ENCODE measurements at regions not wholly inside any gene's neighbourhood (a gene's known extent, or its start where the extent isn't known, plus 50 kb on each side); places are given as distances from the start of the nearest gene placed in this dataset.

DNA sequence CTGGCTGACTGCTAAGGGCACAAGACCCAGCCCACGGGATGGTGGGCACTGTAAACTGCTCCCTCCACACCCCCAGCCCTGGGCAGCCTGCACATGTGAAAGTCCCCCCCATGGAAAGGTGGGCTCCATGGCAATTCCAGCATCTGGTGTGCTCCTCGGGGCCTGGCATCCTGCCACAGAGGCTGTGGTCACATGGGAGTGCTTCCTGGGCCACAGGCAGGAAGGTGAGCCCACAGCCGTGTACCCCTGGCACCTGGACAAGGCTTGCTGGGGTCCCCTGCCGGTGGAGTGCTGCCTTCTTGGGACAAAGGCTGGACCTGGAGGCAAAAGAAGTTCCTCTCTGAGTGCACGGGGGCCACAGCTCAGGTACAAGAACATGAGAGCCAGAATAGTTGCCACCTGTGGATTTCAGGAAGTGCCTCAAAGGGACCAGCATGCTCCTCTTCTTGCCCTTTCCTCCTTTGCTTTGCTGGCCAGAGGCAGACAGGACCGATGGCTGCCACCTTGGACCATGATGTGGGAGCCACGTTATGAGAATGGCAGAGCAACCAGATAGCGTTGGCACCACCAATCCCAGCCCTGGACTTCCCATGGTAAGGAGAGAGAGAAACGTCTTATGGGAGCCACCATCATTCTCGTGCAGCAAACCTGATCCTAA is 120.2 kb upstream of the MLN start:
- H3K36me3 ChIP-seq: no peaks in the 10 kb centered on the region
- no peaks in the 10 kb centered on the region for H3K4me1 ChIP-seq (replicated peaks)
- H3K27ac ChIP-seq: no peak overlapping the region
- H3K27me3 ChIP-seq (replicated peaks): no peaks in the 10 kb centered on the region
- no peak overlapping the region for H3K4me3 ChIP-seq
- no peak for DNase-seq (ENCODE audit: low read depth in 1 of 2, low spot score in 2 of 2)
- no peaks in the 10 kb centered on the region for H3K9me3 ChIP-seq (replicated peaks)

DNA sequence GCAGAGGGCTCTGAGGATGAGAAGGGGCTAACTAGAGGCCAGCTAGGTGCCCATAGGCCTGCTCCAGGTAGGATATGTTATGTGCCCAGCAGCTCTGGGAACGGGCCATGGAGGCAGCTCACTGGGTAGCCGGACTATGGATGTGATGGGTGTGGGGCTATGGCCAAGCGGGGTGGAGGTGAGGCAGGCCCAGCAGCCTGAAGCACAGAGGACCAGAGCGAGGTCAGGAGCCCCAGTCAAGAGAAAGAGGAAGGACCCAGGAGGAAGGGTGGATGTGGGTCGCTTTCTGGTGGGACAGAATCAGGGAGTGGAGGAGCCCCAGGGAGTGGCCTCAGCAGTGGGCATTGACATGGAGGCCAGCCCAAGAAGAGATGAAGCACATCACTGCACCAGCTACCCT is 117.9 kb upstream of the MLN start:
- no peak for DNase-seq (ENCODE audit: low read depth in 1 of 2, low spot score in 2 of 2)
- H3K27me3 ChIP-seq (replicated peaks): no peaks in the 10 kb centered on the region
- no peaks in the 10 kb centered on the region for H3K9me3 ChIP-seq (replicated peaks)
- no peaks in the 10 kb centered on the region for H3K4me1 ChIP-seq (replicated peaks)
- no peak overlapping the region for H3K27ac ChIP-seq
- no peak overlapping the region for H3K4me3 ChIP-seq
- no peaks in the 10 kb centered on the region for H3K36me3 ChIP-seq

DNA sequence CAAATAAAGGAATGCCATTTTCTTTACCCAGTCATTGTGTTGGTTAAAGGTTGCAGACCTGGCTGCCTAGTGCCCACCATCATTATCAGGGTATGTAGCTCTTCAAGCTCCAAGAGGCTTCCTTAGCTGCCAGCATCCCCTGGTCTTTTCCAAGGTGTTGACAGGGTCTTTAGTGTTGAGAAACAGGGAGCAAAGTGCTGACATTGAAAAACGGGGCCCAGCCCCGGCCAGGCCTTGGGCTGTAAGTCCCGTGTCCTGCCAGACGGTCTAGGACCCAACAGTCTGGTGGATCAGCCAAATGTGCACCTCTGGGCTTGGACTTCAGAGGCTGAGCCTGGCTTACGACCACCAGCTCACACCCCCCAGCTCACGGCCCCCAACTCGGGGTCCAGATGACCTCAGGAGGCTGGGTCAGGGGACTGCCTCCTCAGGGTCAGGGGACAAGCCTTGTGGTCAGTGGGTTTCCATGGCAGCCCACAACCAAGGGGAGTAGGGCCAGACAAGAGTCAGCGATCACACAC is 114.4 kb upstream of the MLN start:
- DNase-seq (ENCODE audit: low read depth in 1 of 2, low spot score in 2 of 2): no peak
- Histone ChIP-seq H3K27me3 (replicated peaks) (peaks cover 3% of the 10 kb centered on the region; the same call in 1 of the 2 replicates), H3K36me3 (no peaks in the 10 kb centered on the region), H3K4me1 (replicated peaks) (no peaks in the 10 kb centered on the region), H3K9me3 (replicated peaks) (no peaks in the 10 kb centered on the region), H3K27ac (no peak overlapping the region), H3K4me3 (no peak overlapping the region)

DNA sequence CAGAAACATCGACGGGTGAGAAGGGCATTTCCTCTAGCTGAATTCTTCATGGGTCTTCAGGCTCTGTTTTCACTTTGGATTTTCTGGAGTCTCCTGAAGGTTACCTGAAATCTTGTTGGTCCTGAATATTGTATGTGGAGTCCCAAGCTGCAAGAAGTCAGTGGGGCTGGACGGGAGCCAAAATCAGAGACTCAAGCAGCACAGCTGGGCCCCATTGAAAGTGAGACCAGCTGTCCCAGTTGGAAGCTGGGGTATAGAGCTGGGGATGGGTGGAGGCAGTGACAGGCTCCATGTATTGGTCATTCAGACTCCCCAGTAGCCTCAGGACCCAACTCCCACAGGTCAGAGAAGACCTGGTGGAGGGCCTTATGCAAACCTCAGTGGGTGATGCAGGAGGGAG is 111.3 kb upstream of the MLN start:
- Histone ChIP-seq H3K4me1 (replicated peaks) (no peaks in the 10 kb centered on the region), H3K4me3 (no peak overlapping the region), H3K27me3 (replicated peaks) (peaks cover 4% of the 10 kb centered on the region; the same call in 1 of the 2 replicates), H3K9me3 (replicated peaks) (no peaks in the 10 kb centered on the region), H3K36me3 (no peaks in the 10 kb centered on the region), H3K27ac (no peak overlapping the region)
- no peak for DNase-seq (ENCODE audit: low read depth in 1 of 2, low spot score in 2 of 2)

DNA sequence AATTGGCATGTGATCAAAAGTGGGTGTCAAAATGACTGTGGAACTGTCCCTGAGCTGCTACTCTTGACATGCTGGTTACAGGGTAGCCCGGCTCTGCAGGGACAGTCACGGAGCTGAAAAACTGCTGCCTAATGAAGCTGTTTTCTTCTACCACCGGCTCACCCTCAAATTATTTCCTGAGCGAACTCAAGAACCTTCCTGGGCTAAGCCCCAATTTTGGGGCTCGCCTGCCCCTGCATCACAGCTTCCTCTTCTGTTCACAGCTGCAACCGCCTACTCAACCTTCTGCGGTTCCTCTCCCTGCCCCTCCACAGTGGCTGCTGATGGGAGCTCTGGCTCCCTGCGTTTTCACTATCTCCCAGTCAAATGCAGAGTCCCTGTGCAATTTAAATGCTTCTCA is 110.8 kb upstream of the MLN start:
- H3K27ac ChIP-seq: no peak overlapping the region
- H3K9me3 ChIP-seq (replicated peaks): no peaks in the 10 kb centered on the region
- no peak for DNase-seq (ENCODE audit: low read depth in 1 of 2, low spot score in 2 of 2)
- H3K4me1 ChIP-seq (replicated peaks): no peaks in the 10 kb centered on the region
- peaks cover 5% of the 10 kb centered on the region; the same call in 1 of the 2 replicates for H3K27me3 ChIP-seq (replicated peaks)
- H3K4me3 ChIP-seq: no peak overlapping the region
- no peaks in the 10 kb centered on the region for H3K36me3 ChIP-seq

DNA sequence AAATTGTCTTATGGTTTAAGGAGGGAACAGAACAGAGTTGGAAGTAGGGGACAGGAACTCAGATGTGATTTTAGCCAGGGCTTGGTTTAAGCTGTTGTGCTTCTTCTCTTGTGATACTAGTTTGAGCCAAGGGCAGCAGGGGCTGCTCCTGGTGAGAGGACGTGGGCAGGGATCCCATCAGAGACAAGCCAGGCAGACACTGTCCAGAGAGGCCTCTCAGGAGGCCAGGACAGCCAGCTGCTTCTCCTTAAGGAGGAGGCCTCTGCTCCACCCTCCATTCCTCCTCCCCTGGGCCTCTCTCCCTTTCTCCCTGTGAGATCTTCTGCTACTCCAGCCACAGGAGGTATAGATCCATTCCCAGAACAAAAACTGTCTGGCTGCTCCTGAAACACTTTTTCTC is 108.4 kb upstream of the MLN start:
- no peak overlapping the region for H3K27ac ChIP-seq
- no peak for DNase-seq (ENCODE audit: low read depth in 1 of 2, low spot score in 2 of 2)

DNA sequence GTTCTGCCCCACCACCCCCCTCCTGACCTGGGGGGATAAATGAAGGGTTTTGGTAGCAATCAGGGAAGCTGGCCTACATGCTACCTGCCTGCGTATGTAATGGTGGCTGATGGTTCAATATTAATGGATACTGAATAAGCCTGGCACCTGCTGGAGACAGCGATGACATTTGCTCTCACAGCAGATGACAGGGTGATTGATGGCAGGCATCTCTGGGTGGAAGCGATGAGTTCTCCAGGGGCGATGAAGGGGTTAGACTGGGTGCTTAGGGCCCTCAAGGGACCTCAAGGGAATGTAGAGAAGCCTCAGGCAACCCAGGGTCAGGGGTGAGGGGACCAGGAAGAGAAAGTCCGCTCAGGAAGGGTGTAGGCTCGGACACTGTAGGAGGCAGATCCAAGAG is 107.7 kb upstream of the MLN start:
- H3K27me3 ChIP-seq (replicated peaks): peaks cover 5% of the 10 kb centered on the region; the same call in 1 of the 2 replicates
- no peak overlapping the region for H3K27ac ChIP-seq
- no peaks in the 10 kb centered on the region for H3K4me1 ChIP-seq (replicated peaks)
- no peaks in the 10 kb centered on the region for H3K9me3 ChIP-seq (replicated peaks)
- no peak for DNase-seq (ENCODE audit: low read depth in 1 of 2, low spot score in 2 of 2)
- H3K36me3 ChIP-seq: no peaks in the 10 kb centered on the region
- no peak overlapping the region for H3K4me3 ChIP-seq

More for the DNA sequence above, 108.4 kb upstream of the MLN start:
- H3K4me3 ChIP-seq: no peak overlapping the region
- no peaks in the 10 kb centered on the region for H3K36me3 ChIP-seq
- no peaks in the 10 kb centered on the region for H3K4me1 ChIP-seq (replicated peaks)
- no peaks in the 10 kb centered on the region for H3K9me3 ChIP-seq (replicated peaks)
- peaks cover 5% of the 10 kb centered on the region; the same call in 1 of the 2 replicates for H3K27me3 ChIP-seq (replicated peaks)

DNA sequence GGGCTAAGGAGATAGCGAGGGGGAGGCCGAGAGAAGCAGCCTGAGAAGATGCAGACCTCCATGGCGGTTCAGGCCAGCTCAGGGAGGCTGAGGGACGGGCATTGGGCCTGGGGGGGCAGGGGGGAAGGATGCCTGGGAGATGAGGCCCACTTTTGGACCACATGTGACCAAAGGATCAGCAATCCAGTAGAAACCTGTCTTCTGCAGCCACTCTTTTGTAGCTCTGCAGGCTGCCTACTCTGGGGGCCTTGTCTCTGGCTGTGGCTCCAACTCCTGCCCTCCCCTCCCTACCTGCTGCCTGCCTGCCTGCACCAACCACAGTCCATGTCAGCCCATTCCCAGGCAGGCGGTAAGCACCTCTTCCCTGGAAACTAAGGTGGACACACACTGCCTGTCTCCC is 106.8 kb upstream of the MLN start:
- no peaks in the 10 kb centered on the region for H3K4me1 ChIP-seq (replicated peaks)
- H3K27me3 ChIP-seq (replicated peaks): peaks cover 5% of the 10 kb centered on the region; the same call in 1 of the 2 replicates
- no peak for DNase-seq (ENCODE audit: low read depth in 1 of 2, low spot score in 2 of 2)
- H3K4me3 ChIP-seq: no peak overlapping the region
- H3K36me3 ChIP-seq: no peaks in the 10 kb centered on the region
- H3K9me3 ChIP-seq (replicated peaks): no peaks in the 10 kb centered on the region
- no peak overlapping the region for H3K27ac ChIP-seq

DNA sequence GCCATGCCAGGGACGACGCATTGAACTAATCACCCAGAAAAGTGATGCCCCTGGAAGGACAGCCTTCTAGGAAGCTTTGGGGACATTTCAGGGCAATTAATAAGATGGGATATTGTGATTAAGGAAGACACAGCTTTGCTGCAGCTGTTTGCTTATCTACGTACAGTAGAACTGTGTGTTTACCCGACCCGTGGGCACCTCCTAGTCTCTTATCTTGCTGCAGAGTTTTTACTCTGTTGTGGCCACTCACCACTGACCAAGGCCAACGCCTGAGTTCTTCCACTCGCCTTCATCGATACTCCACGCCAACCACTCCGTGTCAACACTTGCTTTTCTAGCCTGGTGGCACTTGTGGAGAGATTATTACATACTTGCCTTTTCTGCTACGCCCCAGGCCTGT is 105.9 kb upstream of the MLN start:
- no peaks in the 10 kb centered on the region for H3K4me1 ChIP-seq (replicated peaks)
- no peak for DNase-seq (ENCODE audit: low read depth in 1 of 2, low spot score in 2 of 2)
- no peaks in the 10 kb centered on the region for H3K9me3 ChIP-seq (replicated peaks)
- no peaks in the 10 kb centered on the region for H3K36me3 ChIP-seq
- H3K27ac ChIP-seq: no peak overlapping the region
- 0 out of 2 replicates have a peak, but pooled peaks cover 5% of the 10 kb centered on the region for H3K27me3 ChIP-seq (replicated peaks)
- H3K4me3 ChIP-seq: no peak overlapping the region

DNA sequence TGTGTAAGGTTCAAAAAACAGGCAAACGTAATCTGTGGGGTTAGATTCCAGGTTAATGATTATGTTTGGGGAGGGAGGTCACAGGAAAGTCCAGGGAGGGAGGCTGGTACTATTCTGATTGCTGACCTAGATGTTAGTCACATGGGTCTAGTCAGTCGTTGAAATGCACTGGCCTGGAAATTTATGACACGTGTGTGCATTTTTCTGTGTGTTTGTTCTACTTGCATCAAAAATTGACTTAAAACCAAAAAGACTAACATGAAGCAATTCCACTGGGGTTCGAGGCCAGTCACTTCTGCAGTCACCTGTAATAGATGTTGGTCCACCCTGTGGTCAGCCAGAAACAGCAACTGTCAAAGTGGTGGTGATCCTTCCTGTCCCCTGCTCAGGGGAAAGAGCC is 104.2 kb upstream of the MLN start:
- Histone ChIP-seq H3K9me3 (replicated peaks) (no peaks in the 10 kb centered on the region), H3K27ac (no peak overlapping the region), H3K36me3 (no peaks in the 10 kb centered on the region), H3K4me3 (no peak overlapping the region), H3K27me3 (replicated peaks) (0 out of 2 replicates have a peak, but pooled peaks cover 3% of the 10 kb centered on the region), H3K4me1 (replicated peaks) (no peaks in the 10 kb centered on the region)
- DNase-seq (ENCODE audit: low read depth in 1 of 2, low spot score in 2 of 2): no peak

DNA sequence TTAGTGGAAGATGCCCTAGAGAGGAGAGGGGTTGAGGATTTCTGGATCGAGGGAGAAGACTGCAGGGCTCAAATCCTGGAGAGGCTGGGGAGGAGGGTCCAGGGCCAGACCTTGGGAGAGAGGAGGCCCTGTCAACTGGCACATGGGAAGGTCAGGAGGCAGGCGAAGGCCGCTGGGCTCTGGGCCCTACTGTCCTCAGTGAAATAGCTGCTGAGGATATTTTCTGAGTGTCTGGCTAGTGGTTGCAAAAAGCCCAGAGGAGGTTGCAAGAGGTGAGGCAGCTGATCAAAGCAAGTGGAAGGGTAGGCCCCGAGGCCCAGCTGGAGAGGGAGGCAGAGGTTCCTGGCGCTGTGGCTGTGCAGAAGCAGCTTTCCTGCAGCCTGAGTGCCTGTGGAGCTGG is 103.4 kb upstream of the MLN start:
- H3K27ac ChIP-seq: no peak overlapping the region
- H3K36me3 ChIP-seq: no peaks in the 10 kb centered on the region
- no peak for DNase-seq (ENCODE audit: low read depth in 1 of 2, low spot score in 2 of 2)
- H3K27me3 ChIP-seq (replicated peaks): 0 out of 2 replicates have a peak, but pooled peaks cover 3% of the 10 kb centered on the region
- H3K4me3 ChIP-seq: no peak overlapping the region
- H3K4me1 ChIP-seq (replicated peaks): no peaks in the 10 kb centered on the region
- H3K9me3 ChIP-seq (replicated peaks): no peaks in the 10 kb centered on the region

DNA sequence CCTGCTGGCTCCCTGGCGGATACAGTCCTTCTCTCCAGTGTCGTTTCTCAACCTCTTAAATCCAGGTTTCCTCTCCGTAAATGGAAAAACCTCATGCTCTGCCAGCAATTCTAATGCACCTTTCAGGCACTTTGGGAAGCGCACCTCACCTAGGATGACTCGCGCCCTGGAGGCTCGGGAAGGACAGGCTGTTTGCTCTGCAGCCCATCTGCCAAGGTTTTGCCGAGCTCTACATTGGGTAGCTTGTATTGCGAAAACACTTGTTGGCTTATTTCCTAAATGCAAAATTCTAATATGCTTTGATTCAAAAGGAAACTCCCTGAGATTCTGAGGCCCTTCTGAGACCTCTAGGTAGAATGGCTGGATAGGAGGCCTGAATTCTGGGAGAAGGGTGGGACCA is 102.6 kb upstream of the MLN start:
- H3K27me3 ChIP-seq (replicated peaks): 0 out of 2 replicates have a peak, but pooled peaks cover 7% of the 10 kb centered on the region
- no peak overlapping the region for H3K4me3 ChIP-seq
- H3K9me3 ChIP-seq (replicated peaks): no peaks in the 10 kb centered on the region
- no peak overlapping the region for H3K27ac ChIP-seq
- H3K4me1 ChIP-seq (replicated peaks): no peaks in the 10 kb centered on the region
- no peak for DNase-seq (ENCODE audit: low read depth in 1 of 2, low spot score in 2 of 2)
- H3K36me3 ChIP-seq: no peaks in the 10 kb centered on the region

DNA sequence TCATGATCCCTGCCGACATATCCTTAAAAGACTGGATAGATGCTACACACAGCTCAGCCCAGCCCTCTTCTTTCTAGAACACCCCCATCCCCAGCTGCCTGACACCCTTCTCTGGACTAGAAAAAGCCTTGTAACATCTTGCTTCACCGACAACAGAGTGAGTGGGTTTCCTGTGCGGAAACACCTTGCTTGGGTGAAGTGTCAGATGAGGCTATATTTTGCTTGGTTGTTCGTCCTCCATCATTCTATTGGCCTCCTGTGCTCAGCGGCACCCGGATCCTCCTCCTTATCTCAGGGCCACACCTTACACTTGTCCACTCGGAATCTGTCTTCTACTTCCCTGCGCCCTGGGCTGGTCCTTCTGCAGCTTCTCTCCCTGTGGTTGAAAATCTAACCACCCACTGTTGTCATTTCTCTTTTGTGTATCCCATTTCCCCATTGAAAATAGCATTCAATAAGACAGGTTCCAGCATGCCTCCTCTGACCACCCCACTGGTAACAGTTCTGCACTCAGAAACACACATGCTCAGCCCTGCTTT is 101.3 kb upstream of the MLN start:
- 0 out of 2 replicates have a peak, but pooled peaks cover 5% of the 10 kb centered on the region for H3K27me3 ChIP-seq (replicated peaks)

DNA sequence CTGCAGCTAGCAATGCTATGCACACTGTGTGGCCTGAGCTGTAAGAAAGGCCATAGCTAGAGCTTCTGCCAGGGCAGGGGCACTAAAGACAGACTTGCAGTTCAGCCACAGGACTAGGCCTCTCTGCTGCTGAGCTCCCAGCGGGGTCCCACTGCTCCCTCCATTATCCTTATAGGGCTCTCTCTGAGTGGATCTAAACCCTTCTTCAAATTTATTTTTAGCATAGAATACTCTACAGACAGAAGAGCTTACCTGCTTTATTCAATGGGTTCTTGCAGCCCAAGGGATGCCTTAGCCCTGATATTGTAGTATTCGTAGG is 100.9 kb upstream of the MLN start:
- no peak overlapping the region for H3K4me3 ChIP-seq
- no peak for DNase-seq (ENCODE audit: low read depth in 1 of 2, low spot score in 2 of 2)
- H3K27me3 ChIP-seq (replicated peaks): 0 out of 2 replicates have a peak, but pooled peaks cover 4% of the 10 kb centered on the region
- H3K9me3 ChIP-seq (replicated peaks): no peaks in the 10 kb centered on the region
- H3K4me1 ChIP-seq (replicated peaks): no peaks in the 10 kb centered on the region
- H3K27ac ChIP-seq: no peak overlapping the region
- H3K36me3 ChIP-seq: no peaks in the 10 kb centered on the region

More for the DNA sequence above, 101.3 kb upstream of the MLN start:
- Histone ChIP-seq H3K27ac (no peak overlapping the region), H3K9me3 (replicated peaks) (no peaks in the 10 kb centered on the region), H3K36me3 (no peaks in the 10 kb centered on the region), H3K4me3 (no peak overlapping the region), H3K4me1 (replicated peaks) (no peaks in the 10 kb centered on the region)
- DNase-seq (ENCODE audit: low read depth in 1 of 2, low spot score in 2 of 2): no peak

Data from SJSA1 (cell line).